ENCODE measurements at regions not wholly inside any gene's neighbourhood (a gene's known extent, or its start where the extent isn't known, plus 50 kb on each side); places are given as distances from the start of the nearest gene placed in this dataset.

- no peaks in the 10 kb centered on the region for H3K9me3 Mint-ChIP-seq (ENCODE audit: unreplicated experiment)
- no peak overlapping the region for H3K4me3 Mint-ChIP-seq (ENCODE audit: unreplicated experiment)
- no peak for DNase-seq (ENCODE audit: low spot score)
- TF ChIP-seq CTCF (IDR thresholded peaks at IDR 0.05; ENCODE audit: unreplicated experiment) = no peak
- no peaks in the 10 kb centered on the region for H3K4me1 Mint-ChIP-seq (ENCODE audit: unreplicated experiment)
- no peak overlapping the region for H3K27ac Mint-ChIP-seq (ENCODE audit: unreplicated experiment)
- H3K36me3 Mint-ChIP-seq (ENCODE audit: low read depth, unreplicated experiment) = no peaks in the 10 kb centered on the region
- no peaks in the 10 kb centered on the region for H3K27me3 Mint-ChIP-seq (ENCODE audit: unreplicated experiment)
Measured at GRCh38 chr10:50961297-50961696, 75.9 kb upstream of the A1CF start.

GRCh38 chr10:50963063-50963462 is 77.6 kb upstream of the A1CF start:
- Mint-ChIP-seq H3K27me3 (ENCODE audit: unreplicated experiment) (no peaks in the 10 kb centered on the region), H3K4me3 (ENCODE audit: unreplicated experiment) (no peak overlapping the region), H3K9me3 (ENCODE audit: unreplicated experiment) (no peaks in the 10 kb centered on the region), H3K36me3 (ENCODE audit: low read depth, unreplicated experiment) (no peaks in the 10 kb centered on the region), H3K4me1 (ENCODE audit: unreplicated experiment) (no peaks in the 10 kb centered on the region), H3K27ac (ENCODE audit: unreplicated experiment) (no peak overlapping the region)
- no peak for DNase-seq (ENCODE audit: low spot score)
- TF ChIP-seq CTCF (IDR thresholded peaks at IDR 0.05; ENCODE audit: unreplicated experiment) = no peak

GRCh38 chr10:50968386-50969091 is 83.1 kb upstream of the A1CF start:
- no peak for DNase-seq (ENCODE audit: low spot score)
- Mint-ChIP-seq H3K9me3 (ENCODE audit: unreplicated experiment) (no peaks in the 10 kb centered on the region), H3K27me3 (ENCODE audit: unreplicated experiment) (peaks cover 2% of the 10 kb centered on the region), H3K36me3 (ENCODE audit: low read depth, unreplicated experiment) (no peaks in the 10 kb centered on the region), H3K4me1 (ENCODE audit: unreplicated experiment) (no peaks in the 10 kb centered on the region), H3K27ac (ENCODE audit: unreplicated experiment) (no peak overlapping the region), H3K4me3 (ENCODE audit: unreplicated experiment) (no peak overlapping the region)
- no peak for TF ChIP-seq CTCF (IDR thresholded peaks at IDR 0.05; ENCODE audit: unreplicated experiment)

- Mint-ChIP-seq H3K4me3 (ENCODE audit: unreplicated experiment) (no peak overlapping the region), H3K27ac (ENCODE audit: unreplicated experiment) (no peak overlapping the region), H3K36me3 (ENCODE audit: low read depth, unreplicated experiment) (no peaks in the 10 kb centered on the region), H3K4me1 (ENCODE audit: unreplicated experiment) (no peaks in the 10 kb centered on the region), H3K27me3 (ENCODE audit: unreplicated experiment) (peaks cover 2% of the 10 kb centered on the region), H3K9me3 (ENCODE audit: unreplicated experiment) (no peaks in the 10 kb centered on the region)
- TF ChIP-seq CTCF (IDR thresholded peaks at IDR 0.05; ENCODE audit: unreplicated experiment) = no peak
- no peak for DNase-seq (ENCODE audit: low spot score)
Measured at GRCh38 chr10:50972591-50972990, 87.2 kb upstream of the A1CF start.

GRCh38 chr10:50981385-50981784 is 92.9 kb upstream of the PRKG1 start:
- no peak for DNase-seq (ENCODE audit: low spot score)
- Mint-ChIP-seq H3K9me3 (ENCODE audit: unreplicated experiment) (no peaks in the 10 kb centered on the region), H3K27me3 (ENCODE audit: unreplicated experiment) (no peaks in the 10 kb centered on the region), H3K4me1 (ENCODE audit: unreplicated experiment) (no peaks in the 10 kb centered on the region), H3K36me3 (ENCODE audit: low read depth, unreplicated experiment) (no peaks in the 10 kb centered on the region), H3K27ac (ENCODE audit: unreplicated experiment) (no peak overlapping the region), H3K4me3 (ENCODE audit: unreplicated experiment) (no peak overlapping the region)
- TF ChIP-seq CTCF (IDR thresholded peaks at IDR 0.05; ENCODE audit: unreplicated experiment) = no peak

Measured in endothelial cell (in vitro differentiated cells).